GM18499 (cell line): ENCODE measurements at regions not wholly inside any gene's neighbourhood (a gene's known extent, or its start where the extent isn't known, plus 50 kb on each side); places are given as distances from the start of the nearest gene placed in this dataset.

Source experiments
- ATAC-seq: cut with Tn5 transposase; IDR thresholded peaks from one replicate; pipeline ENCODE4 v1.9.1; 2021; ENCODE audit warnings: moderate number of reproducible peaks; ENCODE audit not compliant: insufficient read depth, unreplicated experiment

GRCh38 chr4:145299380-145300076 lies 119.1 kb upstream of the OTUD4 start:
- peak; percentile 99 for ATAC-seq

DNA sequence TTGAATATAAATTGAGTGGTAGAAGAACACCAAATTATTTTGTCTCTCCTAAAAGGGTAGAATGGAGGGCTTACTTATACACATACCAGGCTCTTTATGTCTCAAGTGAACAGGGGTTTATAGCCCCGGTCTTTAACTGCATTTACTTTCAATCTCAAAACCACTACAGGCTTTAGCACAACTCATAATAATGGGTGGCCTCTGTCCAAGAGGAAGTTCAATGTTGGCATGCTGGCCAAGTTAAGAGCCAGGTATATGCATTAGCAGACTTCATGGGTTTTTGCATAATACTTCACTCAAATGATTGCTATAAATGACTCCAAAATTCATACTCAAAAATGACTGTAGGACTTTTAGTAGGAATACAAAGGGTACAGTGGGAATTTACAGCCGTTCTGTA lies 118.5 kb upstream of the OTUD4 start:
- ATAC-seq: no peak

DNA sequence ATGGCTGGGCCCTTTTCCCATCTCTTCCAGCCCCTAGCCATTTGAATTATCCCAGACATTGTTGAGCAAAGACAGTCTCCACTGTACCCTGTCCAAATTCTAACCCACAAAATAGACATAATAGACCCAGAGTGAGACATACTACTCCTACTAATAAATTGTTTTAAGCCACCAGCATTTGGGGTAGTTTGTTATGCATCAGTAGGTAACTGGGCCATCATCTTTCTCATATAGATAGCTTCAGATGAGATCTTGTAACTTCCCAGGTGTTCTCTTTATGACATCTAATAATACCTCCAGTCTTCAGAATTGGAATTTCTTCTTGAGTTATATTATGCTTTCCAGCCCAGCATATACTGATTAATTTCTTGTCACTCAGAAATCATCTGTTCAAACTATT lies 117.2 kb upstream of the OTUD4 start:
- ATAC-seq: no peak

- ATAC-seq: no peak
Observed at GRCh38 chr4:145295547-145295946, 115.2 kb upstream of the OTUD4 start.

DNA sequence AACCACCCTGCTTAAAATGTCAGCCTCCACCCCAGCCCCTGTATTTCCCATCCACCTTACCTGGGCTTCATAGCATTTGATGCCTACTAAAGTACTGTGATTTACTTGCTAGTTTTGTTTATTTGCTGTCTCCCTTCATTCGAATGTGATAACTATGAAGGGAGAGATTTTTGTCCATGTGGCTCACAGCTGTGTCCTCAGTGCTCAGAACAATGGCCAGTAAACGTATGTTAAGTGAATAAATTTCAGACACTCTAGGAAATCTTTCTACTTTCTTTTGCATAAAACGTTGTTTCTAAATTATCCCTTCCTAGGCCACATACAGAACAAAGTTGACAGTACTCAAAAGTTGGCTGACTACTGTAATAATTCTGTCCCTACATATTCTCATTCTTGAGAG lies 114.7 kb upstream of the OTUD4 start:
- ATAC-seq: no peak

GRCh38 chr4:145293658-145294057 lies 113.3 kb upstream of the OTUD4 start:
- ATAC-seq: no peak

GRCh38 chr4:145290955-145291354 lies 110.6 kb upstream of the OTUD4 start:
- ATAC-seq: no peak

DNA sequence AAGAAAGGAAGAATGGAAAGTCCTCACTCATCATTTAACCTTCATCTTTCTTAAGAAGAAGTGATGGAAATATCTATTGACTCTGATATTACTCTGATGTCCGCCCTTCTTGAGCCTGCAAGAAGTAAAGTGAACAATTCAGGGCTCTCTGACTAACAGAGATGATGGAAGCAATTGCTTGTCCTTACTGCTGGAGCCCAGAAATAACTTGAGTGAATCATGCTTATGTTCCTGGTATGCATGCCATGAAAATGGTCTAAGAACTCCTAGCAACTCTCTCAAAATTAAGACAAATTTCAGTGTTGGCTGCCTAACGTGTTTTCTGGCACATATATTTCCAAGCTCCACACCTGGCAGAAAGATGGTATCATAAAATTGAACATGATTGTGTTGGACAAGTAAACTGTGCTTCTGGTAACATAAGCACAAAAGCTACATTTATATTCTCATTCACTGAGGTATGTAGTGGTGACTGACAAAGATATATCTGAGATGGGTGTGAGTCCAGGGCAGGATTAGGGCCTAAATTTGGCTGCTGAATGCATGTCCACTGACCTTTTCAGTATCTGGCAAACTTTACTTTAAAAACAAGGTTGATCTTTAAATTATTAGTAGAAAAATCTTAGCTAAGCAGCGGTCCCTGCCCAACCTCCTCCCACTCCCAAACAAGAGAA lies 109.2 kb upstream of the OTUD4 start:
- ATAC-seq: no peak

- ATAC-seq: no peak
Observed at GRCh38 chr4:145287351-145287750, 107.0 kb upstream of the OTUD4 start.

GRCh38 chr4:145285928-145286327 lies 105.5 kb upstream of the OTUD4 start:
- ATAC-seq: no peak

DNA sequence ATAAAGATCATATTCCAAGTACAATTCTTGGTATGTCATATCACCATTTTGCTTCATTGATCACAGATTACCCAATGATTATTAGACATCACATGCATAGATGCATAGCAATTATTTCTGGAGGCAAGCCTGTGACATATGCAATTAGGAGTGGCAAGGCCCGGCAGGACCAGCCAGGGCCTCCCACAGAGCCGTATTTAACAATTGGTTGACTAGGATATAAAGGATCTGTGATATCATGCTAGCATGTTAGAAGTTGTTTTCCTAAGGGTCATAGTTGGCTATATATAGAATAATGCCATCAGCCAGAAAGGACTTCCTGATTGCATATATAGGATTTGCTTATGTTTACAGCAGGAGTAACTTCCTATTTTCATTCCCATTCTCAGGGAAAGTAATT lies 103.5 kb upstream of the OTUD4 start:
- ATAC-seq: no peak

DNA sequence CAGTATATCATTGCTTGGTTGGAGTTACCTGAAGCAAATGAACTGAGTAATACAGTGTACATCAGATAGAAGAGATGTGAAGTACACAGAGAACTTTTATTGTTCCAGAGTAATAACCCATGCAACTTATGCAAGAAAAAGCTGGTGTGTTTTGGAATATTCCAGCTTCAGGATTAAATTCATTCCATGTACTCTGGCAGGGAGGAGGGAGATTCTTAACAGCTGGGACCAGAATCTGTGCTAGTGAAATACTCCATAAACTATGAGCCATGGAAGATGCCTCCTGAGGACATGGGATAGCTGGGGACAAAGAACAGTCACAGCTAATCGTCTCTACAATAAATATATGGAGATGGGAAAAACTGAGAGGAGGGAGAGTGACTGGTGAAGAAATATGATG lies 101.6 kb upstream of the OTUD4 start:
- no peak for ATAC-seq

- ATAC-seq: no peak
Observed at GRCh38 chr4:145281224-145281623, 100.8 kb upstream of the OTUD4 start.

- ATAC-seq: no peak
Observed at GRCh38 chr4:145280541-145280940, 100.2 kb upstream of the OTUD4 start.

- ATAC-seq: no peak
Observed at GRCh38 chr4:145279122-145279960, 99.0 kb upstream of the OTUD4 start.

DNA sequence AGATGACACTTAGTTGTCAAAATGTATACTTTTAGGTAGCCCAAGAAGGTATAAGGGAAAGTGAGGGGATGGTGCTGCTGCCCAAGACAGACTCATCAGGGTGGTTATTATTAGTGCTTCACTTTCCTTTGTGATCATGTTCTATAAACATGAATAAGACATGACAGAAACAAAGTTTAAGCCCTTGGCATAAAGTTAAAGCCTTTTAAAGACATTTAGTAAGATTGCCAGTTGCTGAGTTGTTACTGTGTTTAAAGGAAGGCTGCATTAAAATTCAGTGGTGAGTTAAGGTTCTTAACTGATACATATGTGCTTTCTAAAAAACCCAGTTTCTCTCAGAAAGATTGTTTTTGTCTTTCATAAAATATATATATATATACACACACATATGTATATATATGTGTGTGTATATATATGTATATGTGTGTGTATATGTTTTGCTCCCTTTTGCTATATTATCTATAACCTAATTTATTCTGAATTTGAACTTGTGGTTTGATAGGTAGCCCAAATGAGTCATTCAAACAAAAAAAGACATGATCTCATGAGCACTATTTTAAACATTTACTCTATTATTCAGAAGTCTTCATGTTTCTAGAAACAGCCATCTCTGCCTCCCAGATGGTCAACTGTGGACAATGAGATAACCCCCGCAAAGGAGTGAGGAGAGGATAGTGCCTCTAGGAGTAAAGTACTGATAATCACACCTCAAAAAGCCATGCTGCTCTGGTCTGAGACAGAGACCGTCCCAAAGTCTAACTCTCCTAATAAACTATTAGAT lies 98.1 kb upstream of the OTUD4 start:
- no peak for ATAC-seq

GRCh38 chr4:145277011-145277410 lies 96.6 kb upstream of the OTUD4 start:
- no peak for ATAC-seq

DNA sequence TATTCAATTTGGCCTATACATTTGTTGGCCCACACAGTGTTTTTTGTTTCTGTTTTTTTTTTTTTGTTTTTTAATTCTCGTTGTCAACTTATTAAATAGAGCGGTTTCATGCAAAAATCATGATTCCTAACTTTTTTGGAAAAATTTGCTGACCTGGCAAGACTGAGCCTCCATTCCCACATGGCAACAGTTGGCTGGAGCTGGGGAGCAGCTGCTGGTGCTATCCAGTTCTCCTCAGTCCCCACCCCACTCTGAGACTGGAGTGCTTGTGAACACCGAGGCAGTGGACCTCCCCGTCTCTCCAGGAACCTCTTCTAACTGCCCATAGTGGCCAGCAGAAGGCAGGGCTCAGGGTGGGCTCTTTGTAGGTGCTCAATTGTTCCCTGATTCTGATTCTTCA lies 95.7 kb upstream of the OTUD4 start:
- ATAC-seq: no peak

GRCh38 chr4:145271194-145271593 lies 90.8 kb upstream of the OTUD4 start:
- ATAC-seq: no peak

- no peak for ATAC-seq
Observed at GRCh38 chr4:145266881-145267280, 86.5 kb upstream of the OTUD4 start.

- ATAC-seq: no peak
Observed at GRCh38 chr4:145260091-145260490, 79.7 kb upstream of the OTUD4 start.
